Kidney (tissue), 13 donors: ENCODE measurements at regions not wholly inside any gene's neighbourhood (a gene's known extent, or its start where the extent isn't known, plus 50 kb on each side); places are given as distances from the start of the nearest gene placed in this dataset.

Source experiments
- DNase-seq, 5 donors: peaks; one replicate each; pipeline ENCODE4 v3.0.0-alpha.2; 2013 to 2020
- FAIRE-seq: peaks from 2 replicates; lab custom pipeline; 2012; peaks lifted over from hg19 to GRCh38; lab: Jason Lieb, UNC
- H3K27ac ChIP-seq, 2 donors: one replicate each; pipeline ENCODE4 v1.7.0; 2013; ENCODE audit warnings: low read depth in 2 of 2, low read length in 2 of 2, inconsistent platforms in 1 of 2
- H3K27me3 ChIP-seq: one replicate; pipeline ENCODE4 v1.7.1; 2013; ENCODE audit warnings: low read length, inconsistent platforms; ENCODE audit not compliant: control insufficient read depth, insufficient read depth
- H3K36me3 ChIP-seq, 3 donors: one replicate each; pipeline versions ENCODE4 v1.7.0 to v1.7.1; 2013; ENCODE audit warnings: low read length in 3 of 3, control low read depth in 1 of 3, inconsistent platforms in 1 of 3; ENCODE audit not compliant: insufficient read depth in 3 of 3, control insufficient read depth in 2 of 3
- H3K4me1 ChIP-seq, 3 donors: one replicate each; pipeline versions ENCODE4 v1.7.0 to v1.7.1; 2013; ENCODE audit warnings: low read length in 3 of 3, inconsistent platforms in 1 of 3, low read depth in 1 of 3; ENCODE audit not compliant: control insufficient read depth in 2 of 3, insufficient read depth in 2 of 3
- H3K4me3 ChIP-seq, 3 donors: one replicate each; pipeline versions ENCODE4 v1.7.0 to v1.8.1; 2013; ENCODE audit warnings: low read length in 3 of 3, control low read depth in 1 of 3, inconsistent platforms in 1 of 3
- H3K9ac ChIP-seq, 3 donors: one replicate each; pipeline versions ENCODE4 v1.7.0 to v1.7.1; 2013; ENCODE audit warnings: low read length in 3 of 3, control low read depth in 1 of 3, inconsistent platforms in 1 of 3
- H3K9me3 ChIP-seq, 3 donors: one replicate each; pipeline versions ENCODE4 v1.7.0 to v1.7.1; 2013; ENCODE audit warnings: low read length in 3 of 3, control low read depth in 1 of 3, inconsistent platforms in 1 of 3; ENCODE audit not compliant: control insufficient read depth in 2 of 3, insufficient read depth in 1 of 3
- CTCF ChIP-seq: IDR thresholded peaks from 3 replicates; pipeline ENCODE4 v1.5.1; 2012; ENCODE audit warnings: mild to moderate bottlenecking, moderate library complexity, borderline replicate concordance; ENCODE audit not compliant: insufficient read depth; ENCODE audit errors: extremely low read depth
- intact Hi-C: fragments of 100-400 bp; cut with DNase I; formaldehyde crosslinking; loops from one replicate; pipeline ENCODE4 v1.11.1; 2022
- donor health status: control.
- donor health status: control.
- donor health status: control.
- donor health status: control.
- donor health status: control.
- donor health status: DM: yes; HTN: yes; CAD: no.
- donor health status: Normal renal cell carcinoma (clear cell type).

- Histone ChIP-seq H3K27me3 (no peaks in the 10 kb centered on the region), H3K4me1 (no peaks in the 10 kb centered on the region), H3K27ac (no peak overlapping the region), H3K36me3 (no peaks in the 10 kb centered on the region), H3K9ac (no peak overlapping the region), H3K4me3 (no peak overlapping the region), H3K9me3 (no peaks in the 10 kb centered on the region)
- DNase-seq (no peak), FAIRE-seq (no peak)
- TF ChIP-seq CTCF: no peak
- intact Hi-C loops: no loop called here
These were observed 127.7 kb upstream of the FOXN3 start for GRCh38 chr14:89544636-89545301.

DNA sequence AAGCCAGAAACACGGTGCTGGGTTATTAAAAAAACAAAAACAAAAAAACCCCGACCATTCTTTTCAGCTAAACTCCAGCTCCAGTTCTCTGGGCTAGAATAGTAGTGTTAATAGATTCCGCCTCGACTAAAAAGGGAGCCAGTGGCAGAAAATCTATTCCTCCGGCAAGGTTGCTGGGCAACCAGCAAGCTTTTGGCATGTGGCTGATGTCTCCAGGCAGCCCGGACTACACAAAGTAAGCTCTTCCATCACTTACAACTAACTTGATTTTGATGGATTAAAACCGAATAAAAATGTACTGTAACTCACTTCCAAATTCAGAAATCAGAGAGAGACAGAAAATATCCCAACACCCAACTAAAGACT is 126.4 kb upstream of the FOXN3 start:
- Histone ChIP-seq H3K9ac (no peak overlapping the region), H3K27ac (no peak overlapping the region), H3K9me3 (no peaks in the 10 kb centered on the region), H3K36me3 (no peaks in the 10 kb centered on the region), H3K27me3 (no peaks in the 10 kb centered on the region), H3K4me1 (no peaks in the 10 kb centered on the region), H3K4me3 (no peak overlapping the region)
- intact Hi-C loops: no loop called here
- FAIRE-seq (no peak), DNase-seq (peak in 1 of 5 donors; percentile 25)
- TF ChIP-seq CTCF: no peak

GRCh38 chr14:89542786-89543424 is 125.9 kb upstream of the FOXN3 start:
- Histone ChIP-seq H3K27ac (no peak overlapping the region), H3K4me1 (no peaks in the 10 kb centered on the region), H3K9ac (no peak overlapping the region), H3K4me3 (no peak overlapping the region), H3K36me3 (no peaks in the 10 kb centered on the region), H3K9me3 (no peaks in the 10 kb centered on the region), H3K27me3 (no peaks in the 10 kb centered on the region)
- intact Hi-C loops: no loop called here
- FAIRE-seq: no peak
- no peak for TF ChIP-seq CTCF
- DNase-seq: peak in 2 of 5 donors; percentile 27 to 38
